ENCODE measurements at regions not wholly inside any gene's neighbourhood (a gene's known extent, or its start where the extent isn't known, plus 50 kb on each side); places are given as distances from the start of the nearest gene placed in this dataset.

GRCh38 chr3:181929501-181929900 lies 217.8 kb downstream of the SOX2 start:
- H3K36me3 ChIP-seq (ENCODE audit: insufficient read depth, low read length, poor library complexity, severe bottlenecking), result no peaks in the 10 kb centered on the region
- H3K27me3 ChIP-seq (replicated peaks; ENCODE audit: insufficient read depth, low read depth, low read length, poor library complexity), result no peaks in the 10 kb centered on the region
- H3K27ac ChIP-seq (ENCODE audit: low read depth, low read length, poor library complexity, severe bottlenecking), result no peak overlapping the region
- no peak overlapping the region for H3K4me3 ChIP-seq (ENCODE audit: low read depth, low read length, poor library complexity, severe bottlenecking)
- ChIA-PET POLR2A (ENCODE audit: low non-redundant PET) (no interaction called here), CTCF (no interaction called here)
- intact Hi-C loops (cut with micrococcal nuclease; ENCODE audit: unreplicated experiment), result no loop called here
- H3K4me1 ChIP-seq (ENCODE audit: insufficient read depth, low read length, poor library complexity, severe bottlenecking), result peaks cover 3% of the 10 kb centered on the region
- DNase-seq (ENCODE audit: low spot score), result no peak
- TF ChIP-seq EZH2 (IDR thresholded peaks at IDR 0.05; ENCODE audit: borderline replicate concordance, low read depth, low read length, poor library complexity, severe bottlenecking) (no peak), CTCF (conservative IDR thresholded peaks at IDR 0.05; ENCODE audit: low read depth, low read length) (no peak)
- no peaks in the 10 kb centered on the region for H3K9me3 ChIP-seq (ENCODE audit: low read depth, low read length, poor library complexity, severe bottlenecking)
- BruUV-seq (replicated peaks), result no TSS peak

- H3K27me3 ChIP-seq (replicated peaks; ENCODE audit: insufficient read depth, low read depth, low read length, poor library complexity), result no peaks in the 10 kb centered on the region
- intact Hi-C loops (cut with micrococcal nuclease; ENCODE audit: unreplicated experiment), result no loop called here
Observed at GRCh38 chr3:181930105-181930504, 218.4 kb downstream of the SOX2 start.

GRCh38 chr3:181932039-181932438 lies 220.3 kb downstream of the SOX2 start:
- POLR2A ChIA-PET (ENCODE audit: low non-redundant PET), result no interaction called here
- CTCF ChIA-PET, result no interaction called here
- BruUV-seq (replicated peaks), result no TSS peak

More at GRCh38 chr3:181930105-181930504, 218.4 kb downstream of the SOX2 start:
- no peak for DNase-seq (ENCODE audit: low spot score)
- Histone ChIP-seq H3K4me3 (ENCODE audit: low read depth, low read length, poor library complexity, severe bottlenecking) (no peak overlapping the region), H3K4me1 (ENCODE audit: insufficient read depth, low read length, poor library complexity, severe bottlenecking) (peaks cover 3% of the 10 kb centered on the region), H3K27ac (ENCODE audit: low read depth, low read length, poor library complexity, severe bottlenecking) (no peak overlapping the region), H3K36me3 (ENCODE audit: insufficient read depth, low read length, poor library complexity, severe bottlenecking) (no peaks in the 10 kb centered on the region), H3K9me3 (ENCODE audit: low read depth, low read length, poor library complexity, severe bottlenecking) (no peaks in the 10 kb centered on the region)
- no peak for TF ChIP-seq EZH2 (IDR thresholded peaks at IDR 0.05; ENCODE audit: borderline replicate concordance, low read depth, low read length, poor library complexity, severe bottlenecking)
- ChIA-PET POLR2A (ENCODE audit: low non-redundant PET) (no interaction called here), CTCF (no interaction called here)
- no TSS peak for BruUV-seq (replicated peaks)

More at GRCh38 chr3:181932039-181932438, 220.3 kb downstream of the SOX2 start:
- no peak for DNase-seq (ENCODE audit: low spot score)
- H3K4me3 ChIP-seq (ENCODE audit: low read depth, low read length, poor library complexity, severe bottlenecking), result no peak overlapping the region
- no peak overlapping the region for H3K27ac ChIP-seq (ENCODE audit: low read depth, low read length, poor library complexity, severe bottlenecking)
- intact Hi-C loops (cut with micrococcal nuclease; ENCODE audit: unreplicated experiment), result no loop called here
- peaks cover 3% of the 10 kb centered on the region for H3K4me1 ChIP-seq (ENCODE audit: insufficient read depth, low read length, poor library complexity, severe bottlenecking)
- no peaks in the 10 kb centered on the region for H3K9me3 ChIP-seq (ENCODE audit: low read depth, low read length, poor library complexity, severe bottlenecking)
- H3K36me3 ChIP-seq (ENCODE audit: insufficient read depth, low read length, poor library complexity, severe bottlenecking), result no peaks in the 10 kb centered on the region
- H3K27me3 ChIP-seq (replicated peaks; ENCODE audit: insufficient read depth, low read depth, low read length, poor library complexity), result no peaks in the 10 kb centered on the region
- no peak for TF ChIP-seq CTCF (conservative IDR thresholded peaks at IDR 0.05; ENCODE audit: low read depth, low read length)
- TF ChIP-seq EZH2 (IDR thresholded peaks at IDR 0.05; ENCODE audit: borderline replicate concordance, low read depth, low read length, poor library complexity, severe bottlenecking), result no peak
